A673 (cell line): ENCODE measurements at regions not wholly inside any gene's neighbourhood (a gene's known extent, or its start where the extent isn't known, plus 50 kb on each side); places are given as distances from the start of the nearest gene placed in this dataset.

Experiments used
- BruUV-seq: library from RNA; stranded (reverse); fragments of 400-500 nt; replicated peaks from 2 replicates; lab custom pipeline; 2021; lab: Mats Ljungman, UMichigan
- CTCF ChIA-PET: fragments of 300-600 bp; sonication (Branson Sonifier 250); formaldehyde crosslinking; loops from one replicate; lab custom pipeline; 2022; ENCODE audit warnings: antibody characterized with exemption; lab: Charles Lee
- POLR2A ChIA-PET: fragments of 300-600 bp; sonication (Branson Sonifier 250); formaldehyde crosslinking; loops from one replicate; lab custom pipeline; 2022; ENCODE audit warnings: antibody characterized with exemption; ENCODE audit not compliant: low non-redundant PET; lab: Charles Lee
- DNase-seq: peaks from one replicate; pipeline ENCODE4 v3.0.0-alpha.2; 2015; ENCODE audit warnings: low spot score
- H3K27ac ChIP-seq: fragments of 200-600 bp; sonication (generic); 2 replicates; pipeline ENCODE4 v1.5.1; 2016; ENCODE audit warnings: mixed run types, low read depth, mild to moderate bottlenecking, mixed read lengths, antibody characterized with exemption, low read length; ENCODE audit not compliant: poor library complexity, severe bottlenecking
- H3K27me3 ChIP-seq: fragments of 200-600 bp; sonication (generic); replicated peaks from 2 replicates; pipeline ENCODE4 v1.6.1; 2017; ENCODE audit warnings: mixed run types, low read depth, mild to moderate bottlenecking, mixed read lengths, antibody characterized with exemption, low read length; ENCODE audit not compliant: insufficient read depth, poor library complexity
- H3K36me3 ChIP-seq: fragments of 200-600 bp; sonication (generic); 2 replicates; pipeline ENCODE4 v1.6.1; 2016; ENCODE audit warnings: mixed run types, mild to moderate bottlenecking, mixed read lengths, antibody characterized with exemption, low read length; ENCODE audit not compliant: insufficient read depth, poor library complexity, severe bottlenecking
- H3K4me1 ChIP-seq: fragments of 200-600 bp; sonication (generic); 2 replicates; pipeline ENCODE4 v1.6.1; 2017; ENCODE audit warnings: mixed run types, mild to moderate bottlenecking, mixed read lengths, antibody characterized with exemption, low read length; ENCODE audit not compliant: insufficient read depth, poor library complexity, severe bottlenecking
- H3K4me3 ChIP-seq: fragments of 200-600 bp; sonication (generic); 2 replicates; pipeline ENCODE4 v1.5.1; 2016; ENCODE audit warnings: low read depth, mixed run types, mild to moderate bottlenecking, mixed read lengths, low read length; ENCODE audit not compliant: poor library complexity, severe bottlenecking
- H3K9me3 ChIP-seq: fragments of 200-600 bp; sonication (generic); 2 replicates; pipeline ENCODE4 v1.6.1; 2016; ENCODE audit warnings: mixed run types, low read depth, mild to moderate bottlenecking, mixed read lengths, antibody characterized with exemption, low read length; ENCODE audit not compliant: poor library complexity, severe bottlenecking
- EZH2 ChIP-seq: fragments of 200-600 bp; sonication (generic); IDR thresholded peaks from 2 replicates; pipeline ENCODE4 v1.6.1; 2017; ENCODE audit warnings: borderline replicate concordance, low read depth, mild to moderate bottlenecking, mixed read lengths, antibody characterized with exemption, low read length; ENCODE audit not compliant: poor library complexity, severe bottlenecking
- intact Hi-C: fragments of 100-400 bp; cut with micrococcal nuclease; formaldehyde crosslinking; loops from one replicate; pipeline ENCODE4 v1.10.0; 2022; ENCODE audit not compliant: unreplicated experiment
- TF ChIP-seq, protein P1 (sequence below): fragments of 300-800, 200-600 bp; sonication (generic); conservative IDR thresholded peaks from 2 replicates; pipeline ENCODE4 v1.5.1; 2017; ENCODE audit warnings: low read depth, mild to moderate bottlenecking, antibody characterized with exemption, low read length, moderate library complexity, mixed read lengths

DNA sequence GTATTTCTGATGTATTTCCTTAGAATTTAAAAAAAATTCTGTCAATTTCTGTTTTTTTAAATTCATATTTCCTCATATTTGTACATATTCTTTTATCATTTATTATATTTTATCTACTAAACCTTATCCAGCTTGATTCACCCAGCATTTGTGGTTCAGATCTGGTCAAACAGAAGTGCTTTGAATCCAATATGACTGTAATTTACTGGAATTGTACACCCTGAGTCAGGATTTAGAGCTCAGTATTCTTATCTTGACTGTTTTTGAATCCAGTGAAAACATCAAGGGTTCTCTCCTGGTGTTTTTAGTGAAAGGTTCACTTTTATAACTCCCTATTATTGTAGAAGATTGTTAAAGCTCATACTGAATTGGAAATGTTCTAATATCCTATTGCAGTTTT lies 1077.0 kb upstream of the NCAM2 start:
- H3K9me3 ChIP-seq = peaks cover 21% of the 10 kb centered on the region
- ChIA-PET CTCF (no interaction called here), POLR2A (no interaction called here)
- no peaks in the 10 kb centered on the region for H3K27me3 ChIP-seq
- H3K36me3 ChIP-seq = no peaks in the 10 kb centered on the region
- TF ChIP-seq EZH2 = no peak
- TF ChIP-seq, protein P1, sequence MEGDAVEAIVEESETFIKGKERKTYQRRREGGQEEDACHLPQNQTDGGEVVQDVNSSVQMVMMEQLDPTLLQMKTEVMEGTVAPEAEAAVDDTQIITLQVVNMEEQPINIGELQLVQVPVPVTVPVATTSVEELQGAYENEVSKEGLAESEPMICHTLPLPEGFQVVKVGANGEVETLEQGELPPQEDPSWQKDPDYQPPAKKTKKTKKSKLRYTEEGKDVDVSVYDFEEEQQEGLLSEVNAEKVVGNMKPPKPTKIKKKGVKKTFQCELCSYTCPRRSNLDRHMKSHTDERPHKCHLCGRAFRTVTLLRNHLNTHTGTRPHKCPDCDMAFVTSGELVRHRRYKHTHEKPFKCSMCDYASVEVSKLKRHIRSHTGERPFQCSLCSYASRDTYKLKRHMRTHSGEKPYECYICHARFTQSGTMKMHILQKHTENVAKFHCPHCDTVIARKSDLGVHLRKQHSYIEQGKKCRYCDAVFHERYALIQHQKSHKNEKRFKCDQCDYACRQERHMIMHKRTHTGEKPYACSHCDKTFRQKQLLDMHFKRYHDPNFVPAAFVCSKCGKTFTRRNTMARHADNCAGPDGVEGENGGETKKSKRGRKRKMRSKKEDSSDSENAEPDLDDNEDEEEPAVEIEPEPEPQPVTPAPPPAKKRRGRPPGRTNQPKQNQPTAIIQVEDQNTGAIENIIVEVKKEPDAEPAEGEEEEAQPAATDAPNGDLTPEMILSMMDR = no peak
- H3K4me3 ChIP-seq = no peak overlapping the region
- no peaks in the 10 kb centered on the region for H3K4me1 ChIP-seq
- H3K27ac ChIP-seq = no peak overlapping the region
- intact Hi-C loops = no loop called here
- BruUV-seq = no TSS peak
- no peak for DNase-seq

DNA sequence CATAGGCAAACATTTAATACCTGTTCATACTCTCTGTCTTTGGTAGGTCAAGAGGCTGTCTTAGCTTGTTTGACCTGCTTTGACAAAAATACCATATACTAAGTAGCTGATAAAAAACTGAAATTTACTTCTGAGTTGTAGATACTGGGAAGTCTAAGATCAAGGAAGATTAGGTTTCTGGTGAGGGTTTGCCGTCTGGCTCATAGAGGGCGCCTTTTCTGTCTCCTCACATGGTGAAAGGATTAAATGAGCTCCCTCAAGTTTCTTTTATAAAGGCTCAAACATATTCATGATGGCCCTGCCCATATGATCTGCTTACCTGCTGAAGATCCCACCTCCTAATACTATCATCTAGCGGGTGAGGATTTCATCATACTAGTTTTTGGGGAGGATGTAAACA lies 1076.1 kb upstream of the NCAM2 start:
- ChIA-PET CTCF (no interaction called here), POLR2A (no interaction called here)
- Histone ChIP-seq H3K36me3 (no peaks in the 10 kb centered on the region), H3K27ac (no peak overlapping the region), H3K4me3 (no peak overlapping the region), H3K9me3 (peaks cover 22% of the 10 kb centered on the region), H3K27me3 (no peaks in the 10 kb centered on the region), H3K4me1 (no peaks in the 10 kb centered on the region)
- BruUV-seq = no TSS peak
- TF ChIP-seq EZH2 = no peak
- TF ChIP-seq, protein P1 = no peak
- intact Hi-C loops = no loop called here
- DNase-seq = no peak

DNA sequence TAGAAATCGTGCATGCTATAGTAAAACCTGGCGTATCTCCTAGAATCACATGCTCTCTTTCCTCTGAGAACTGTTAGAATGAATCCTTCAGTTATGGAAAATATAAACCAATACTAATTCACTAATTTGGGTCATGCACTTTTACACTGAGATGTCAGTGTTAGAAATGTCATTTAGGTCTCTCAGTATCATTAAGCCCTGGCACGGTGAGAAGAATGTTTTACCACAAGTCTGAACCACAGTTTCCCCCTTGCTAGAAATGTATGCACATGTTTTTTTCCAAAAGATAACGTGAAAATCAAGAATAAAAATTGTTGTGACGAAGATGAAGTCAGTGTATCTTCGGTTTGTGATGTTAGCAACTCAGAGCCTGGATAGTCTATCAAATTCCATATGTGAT lies 1062.7 kb upstream of the NCAM2 start:
- Histone ChIP-seq H3K27me3 (no peaks in the 10 kb centered on the region), H3K4me1 (no peaks in the 10 kb centered on the region), H3K27ac (no peak overlapping the region), H3K36me3 (no peaks in the 10 kb centered on the region), H3K4me3 (no peak overlapping the region), H3K9me3 (peaks cover 34% of the 10 kb centered on the region)
- ChIA-PET CTCF (no interaction called here), POLR2A (no interaction called here)
- BruUV-seq = no TSS peak
- TF ChIP-seq, protein P1 = no peak
- TF ChIP-seq EZH2 = no peak
- DNase-seq = no peak
- intact Hi-C loops = no loop called here
